Kidney tubule cell (primary cell): ENCODE measurements at regions not wholly inside any gene's neighbourhood (a gene's known extent, or its start where the extent isn't known, plus 50 kb on each side); places are given as distances from the start of the nearest gene placed in this dataset.
A peak's percentile ranks its signal among the peaks of the same experiment; 100 is the strongest.

Source experiments
- DNase-seq: peaks from one replicate; pipeline ENCODE4 v3.0.0-alpha.2; 2018; ENCODE audit warnings: low spot score

DNA sequence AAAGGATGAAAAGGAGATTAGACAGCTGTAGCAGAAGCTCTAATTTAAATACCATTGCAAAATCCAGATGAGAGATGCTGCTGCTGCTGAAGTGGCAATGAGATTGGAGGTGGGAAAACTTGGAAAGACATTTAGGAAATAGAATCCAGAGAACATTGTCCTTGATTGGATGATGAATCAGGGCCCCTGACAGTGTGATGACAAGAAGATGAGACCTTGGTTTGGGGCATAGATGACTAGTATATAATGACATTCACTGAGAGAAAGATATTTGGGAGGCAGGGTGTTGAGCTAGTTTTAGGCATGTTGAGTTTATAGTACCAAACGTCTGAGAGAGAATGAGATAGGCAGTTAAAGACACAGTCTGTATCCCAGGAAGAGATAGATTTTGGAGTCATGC is 311.5 kb upstream of the MPDZ start:
- no peak for DNase-seq

DNA sequence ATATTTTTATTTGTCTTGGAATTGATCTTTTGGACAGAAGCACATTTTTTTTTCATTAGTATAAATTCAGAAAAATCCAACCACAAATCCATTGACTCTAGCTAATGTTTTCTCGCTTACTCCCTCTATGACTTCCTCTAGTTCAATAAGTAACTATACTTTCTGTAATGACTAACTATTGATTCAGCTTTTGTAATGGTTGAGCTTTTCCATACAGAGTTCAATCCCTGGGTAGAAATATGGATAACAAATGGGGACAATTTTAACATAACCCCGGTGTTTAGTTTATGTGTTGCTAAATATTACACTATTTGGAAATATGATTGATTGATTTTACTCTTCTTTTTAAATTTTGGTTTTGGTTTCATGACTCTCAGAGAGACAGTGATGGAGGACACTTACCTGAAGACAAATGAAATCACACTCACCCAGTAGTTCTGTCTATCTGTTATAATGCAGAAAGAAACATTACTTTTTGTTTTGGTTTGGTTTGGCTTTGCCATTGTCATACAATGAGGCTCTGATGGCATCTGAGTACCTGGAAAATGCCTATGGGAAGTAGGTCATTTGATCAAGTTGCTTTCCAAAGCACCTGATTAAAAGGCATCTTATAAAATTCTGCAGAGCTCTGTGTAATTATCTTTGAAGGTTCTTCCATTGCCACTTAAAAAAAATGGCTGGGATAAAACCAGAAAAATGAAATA is 309.7 kb upstream of the MPDZ start:
- DNase-seq, result peak; percentile 5

- DNase-seq, result peak; percentile 48
Measured at GRCh38 chr9:13588151-13589033, 308.9 kb upstream of the MPDZ start.

- no peak for DNase-seq
Measured at GRCh38 chr9:13587571-13587970, 308.1 kb upstream of the MPDZ start.

GRCh38 chr9:13586587-13587374 is 307.3 kb upstream of the MPDZ start:
- peak; percentile 41 for DNase-seq

DNA sequence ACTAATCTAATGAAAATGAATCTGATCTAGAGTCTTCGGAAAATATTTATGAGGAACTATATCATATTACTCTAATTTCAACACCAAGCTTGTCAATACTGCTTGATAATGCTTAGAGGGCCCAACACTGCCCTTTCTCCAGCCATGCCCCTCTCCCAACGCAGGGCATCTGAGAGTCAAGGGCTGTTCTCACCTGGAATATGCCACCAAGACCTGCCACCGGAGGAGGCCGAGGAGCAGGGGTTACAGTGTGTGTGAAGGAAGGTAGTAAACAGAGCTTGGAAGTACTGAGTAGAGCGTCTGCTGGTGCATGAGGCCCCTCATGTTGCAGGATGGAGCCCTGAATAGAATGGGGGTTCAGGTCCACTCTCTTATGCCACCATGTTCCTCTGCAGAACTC is 301.3 kb upstream of the MPDZ start:
- no peak for DNase-seq

- peak; percentile 35 for DNase-seq
Measured at GRCh38 chr9:13580131-13580530, 300.6 kb upstream of the MPDZ start.

- DNase-seq, result no peak
Measured at GRCh38 chr9:13576101-13576500, 296.6 kb upstream of the MPDZ start.

- no peak for DNase-seq
Measured at GRCh38 chr9:13575558-13575957, 296.1 kb upstream of the MPDZ start.

DNA sequence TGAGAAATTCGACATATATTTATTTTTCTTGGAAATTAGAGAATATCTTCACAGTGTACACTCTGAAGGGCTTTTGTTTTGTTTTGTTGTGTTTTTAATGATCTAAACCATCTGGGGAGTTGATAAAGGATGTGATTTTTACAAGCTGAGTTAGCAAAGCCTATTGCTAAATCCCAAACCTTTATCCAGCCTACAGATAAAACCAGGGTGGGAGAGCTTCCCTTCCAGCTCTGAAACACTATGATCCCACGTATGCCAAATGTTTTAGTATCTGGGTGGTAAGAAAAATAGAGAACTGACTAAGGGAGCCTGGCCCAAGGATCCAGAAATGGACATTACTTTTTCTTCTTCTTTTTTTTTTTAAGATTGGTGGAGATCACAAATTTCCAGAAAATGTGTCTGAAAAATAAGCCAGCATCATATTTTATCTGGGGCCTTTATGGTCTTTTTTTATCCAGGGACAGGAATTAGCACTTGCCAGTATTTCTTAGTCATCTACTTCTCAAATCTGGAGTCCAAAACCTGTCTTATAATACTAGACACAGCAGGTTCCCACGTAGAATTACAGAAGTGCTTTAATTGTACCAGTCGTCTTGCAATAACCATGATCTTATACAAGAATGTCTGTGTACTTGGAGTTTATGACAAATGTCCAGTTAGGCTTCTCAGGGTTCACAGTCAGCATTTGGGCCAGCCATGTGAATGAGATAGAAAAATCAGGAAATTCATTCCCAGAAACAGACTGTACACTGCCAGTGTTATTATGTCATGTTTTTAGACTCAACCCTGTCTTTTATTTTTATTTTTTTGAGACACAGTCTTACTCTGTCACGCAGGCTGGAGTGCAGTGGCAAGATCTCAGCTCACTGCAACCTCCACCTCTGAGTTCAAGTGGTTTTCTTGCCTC is 290.8 kb upstream of the MPDZ start:
- DNase-seq, result no peak

DNA sequence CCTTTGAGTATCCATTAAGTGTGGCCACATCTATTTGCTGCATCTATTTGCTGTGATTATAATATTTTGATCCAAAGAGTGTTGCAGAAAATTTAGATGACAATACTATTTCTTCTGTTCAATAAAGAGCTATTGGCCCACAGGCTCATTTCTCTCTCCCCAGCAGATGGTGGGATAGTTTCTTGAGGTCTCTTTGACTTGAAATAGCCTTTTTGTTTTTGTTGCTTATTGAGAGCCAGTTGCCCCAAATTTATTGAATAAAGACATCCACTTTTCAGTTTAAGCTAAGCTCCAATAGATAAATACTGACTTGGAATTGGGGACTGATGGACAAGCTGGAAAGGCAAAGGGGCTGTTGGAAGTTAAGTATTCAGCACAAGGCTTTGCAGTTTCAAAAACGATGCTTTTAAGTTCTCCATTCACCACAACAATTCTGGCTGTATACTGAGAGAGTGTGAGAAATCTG is 290.1 kb upstream of the MPDZ start:
- DNase-seq, result no peak

- peak; percentile 5 for DNase-seq
Measured at GRCh38 chr9:13568841-13569601, 289.5 kb upstream of the MPDZ start.

- peak; percentile 25 for DNase-seq
Measured at GRCh38 chr9:13568405-13568804, 288.9 kb upstream of the MPDZ start.

- DNase-seq, result no peak
Measured at GRCh38 chr9:13567833-13568232, 288.3 kb upstream of the MPDZ start.

- no peak for DNase-seq
Measured at GRCh38 chr9:13557746-13558145, 278.3 kb upstream of the MPDZ start.

- no peak for DNase-seq
Measured at GRCh38 chr9:13556656-13557055, 277.2 kb upstream of the MPDZ start.

DNA sequence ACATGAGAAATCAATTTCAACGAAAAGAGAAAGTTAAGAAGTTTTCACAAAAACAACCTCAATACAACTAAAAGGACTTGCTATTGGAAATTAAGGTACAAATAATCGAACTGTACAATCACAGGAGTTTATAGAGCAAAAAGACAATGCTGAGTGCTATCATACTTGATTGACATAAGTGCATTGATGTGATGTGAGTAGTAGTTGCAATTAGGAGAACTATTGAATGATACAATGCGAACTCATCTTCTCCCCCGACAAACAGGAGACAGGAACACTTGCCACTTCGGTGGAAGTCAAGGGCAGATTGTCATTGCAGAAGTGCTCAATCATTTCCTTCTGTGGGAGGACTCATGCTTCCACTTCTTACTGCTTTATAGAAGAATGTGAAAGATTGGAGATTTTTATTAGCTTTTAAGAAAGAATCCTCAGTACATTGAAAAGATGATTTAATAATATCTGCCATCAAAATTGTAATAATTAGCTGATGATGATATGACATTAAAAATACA is 276.6 kb upstream of the MPDZ start:
- no peak for DNase-seq

GRCh38 chr9:13555516-13555915 is 276.0 kb upstream of the MPDZ start:
- no peak for DNase-seq

DNA sequence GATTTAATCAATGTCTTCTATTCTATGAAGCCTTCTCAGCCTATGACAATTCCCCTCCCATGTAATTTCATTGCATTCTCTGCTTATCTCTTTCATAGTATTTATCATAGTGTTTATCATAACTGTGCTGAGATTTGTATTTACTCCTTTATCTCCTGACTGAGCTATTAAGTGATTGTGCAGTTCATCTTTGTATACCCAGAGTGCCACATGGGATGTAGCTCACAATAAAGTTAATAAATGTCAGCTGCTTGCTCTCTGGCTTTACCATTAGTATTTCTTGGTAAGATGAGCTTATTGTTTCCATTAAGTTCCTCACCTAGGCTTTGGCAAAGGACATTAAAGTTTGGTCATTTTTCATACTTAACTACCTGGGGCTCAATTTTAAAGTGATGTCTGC is 275.1 kb upstream of the MPDZ start:
- DNase-seq, result no peak

GRCh38 chr9:13552606-13553215 is 273.2 kb upstream of the MPDZ start:
- no peak for DNase-seq
